Lower leg skin (tissue), 4 donors: ENCODE measurements at regions not wholly inside any gene's neighbourhood (a gene's known extent, or its start where the extent isn't known, plus 50 kb on each side); places are given as distances from the start of the nearest gene placed in this dataset.

Source experiments
- DNase-seq, 2 donors: peaks; one replicate each; pipeline ENCODE4 v3.0.0-alpha.2; 2019; ENCODE audit warnings: low spot score in 2 of 2
- H3K4me3 ChIP-seq: fragments of 200-600 bp; sonication (generic); 2 replicates; pipeline ENCODE4 v1.5.1; 2017; ENCODE audit warnings: mild to moderate bottlenecking, low read depth; ENCODE audit not compliant: poor library complexity, severe bottlenecking
- POLR2A ChIP-seq, 2 donors: fragments of 450-650 bp; IDR thresholded peaks; one replicate each; pipeline ENCODE4 v1.6.1; 2016 to 2017; ENCODE audit warnings: antibody characterized with exemption in 2 of 2, mild to moderate bottlenecking in 1 of 2, moderate library complexity in 1 of 2
- WGBS, 2 donors: methylation state at CpG; one replicate each; pipeline ENCODE4 v1.1.5; 2018; 5-methylcytosine and 5-hydroxymethylcytosine counted together
- intact Hi-C: fragments of 100-400 bp; cut with DNase I; formaldehyde crosslinking; loops from one replicate; pipeline ENCODE4 v1.15.0; 2023; ENCODE audit warnings: low total_unique reads
- TF ChIP-seq, protein P1 (sequence below), 3 donors: fragments of 450-650 bp; IDR thresholded peaks; one replicate each; pipeline ENCODE4 v1.5.1; 2016; ENCODE audit warnings: antibody characterized with exemption in 3 of 3, mild to moderate bottlenecking in 3 of 3, moderate library complexity in 2 of 3

GRCh38 chr13:107835339-107836018 is 379.9 kb downstream of the LIG4 start:
- no peak for DNase-seq
- intact Hi-C loops = no loop called here
- no peak overlapping the region for H3K4me3 ChIP-seq
- TF ChIP-seq, protein P1, sequence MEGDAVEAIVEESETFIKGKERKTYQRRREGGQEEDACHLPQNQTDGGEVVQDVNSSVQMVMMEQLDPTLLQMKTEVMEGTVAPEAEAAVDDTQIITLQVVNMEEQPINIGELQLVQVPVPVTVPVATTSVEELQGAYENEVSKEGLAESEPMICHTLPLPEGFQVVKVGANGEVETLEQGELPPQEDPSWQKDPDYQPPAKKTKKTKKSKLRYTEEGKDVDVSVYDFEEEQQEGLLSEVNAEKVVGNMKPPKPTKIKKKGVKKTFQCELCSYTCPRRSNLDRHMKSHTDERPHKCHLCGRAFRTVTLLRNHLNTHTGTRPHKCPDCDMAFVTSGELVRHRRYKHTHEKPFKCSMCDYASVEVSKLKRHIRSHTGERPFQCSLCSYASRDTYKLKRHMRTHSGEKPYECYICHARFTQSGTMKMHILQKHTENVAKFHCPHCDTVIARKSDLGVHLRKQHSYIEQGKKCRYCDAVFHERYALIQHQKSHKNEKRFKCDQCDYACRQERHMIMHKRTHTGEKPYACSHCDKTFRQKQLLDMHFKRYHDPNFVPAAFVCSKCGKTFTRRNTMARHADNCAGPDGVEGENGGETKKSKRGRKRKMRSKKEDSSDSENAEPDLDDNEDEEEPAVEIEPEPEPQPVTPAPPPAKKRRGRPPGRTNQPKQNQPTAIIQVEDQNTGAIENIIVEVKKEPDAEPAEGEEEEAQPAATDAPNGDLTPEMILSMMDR (IDR thresholded peaks at IDR 0.05) = no peak
- no peak for TF ChIP-seq POLR2A (IDR thresholded peaks at IDR 0.05)
- 83 to 85% methylated on average over 4 of the region's 4 CpGs for WGBS, 2 donors

GRCh38 chr13:107834717-107835116 is 380.6 kb downstream of the LIG4 start:
- TF ChIP-seq, protein P1 (IDR thresholded peaks at IDR 0.05) = no peak
- TF ChIP-seq POLR2A (IDR thresholded peaks at IDR 0.05) = no peak
- WGBS, 2 donors = 38 to 45% methylated on average over 5 of the region's 5 CpGs

GRCh38 chr13:107834281-107834680 is 381.1 kb downstream of the LIG4 start:
- WGBS, 2 donors = 42 to 53% methylated on average over 1 of the region's 1 CpG
- TF ChIP-seq, protein P1 (IDR thresholded peaks at IDR 0.05) = no peak
- no peak for TF ChIP-seq POLR2A (IDR thresholded peaks at IDR 0.05)
- intact Hi-C loops = no loop called here
- no peak overlapping the region for H3K4me3 ChIP-seq
- no peak for DNase-seq

More at GRCh38 chr13:107834717-107835116, 380.6 kb downstream of the LIG4 start:
- H3K4me3 ChIP-seq = no peak overlapping the region
- intact Hi-C loops = no loop called here
- DNase-seq = no peak

- 87 to 88% methylated on average over 10 of the region's 10 CpGs for WGBS, 2 donors
- no peak overlapping the region for H3K4me3 ChIP-seq
- TF ChIP-seq, protein P1 (IDR thresholded peaks at IDR 0.05) = no peak
- TF ChIP-seq POLR2A (IDR thresholded peaks at IDR 0.05) = no peak
- intact Hi-C loops = no loop called here
- DNase-seq = no peak
Measured at GRCh38 chr13:107832500-107833100, 382.7 kb downstream of the LIG4 start.

GRCh38 chr13:107830804-107831203 is 384.5 kb downstream of the LIG4 start:
- WGBS, 2 donors = 72 to 86% methylated on average over 3 of the region's 3 CpGs
- no peak for DNase-seq
- intact Hi-C loops = no loop called here
- TF ChIP-seq, protein P1 (IDR thresholded peaks at IDR 0.05) = no peak
- TF ChIP-seq POLR2A (IDR thresholded peaks at IDR 0.05) = no peak
- H3K4me3 ChIP-seq = no peak overlapping the region
